DND-41 (cell line): ENCODE measurements at regions not wholly inside any gene's neighbourhood (a gene's known extent, or its start where the extent isn't known, plus 50 kb on each side); places are given as distances from the start of the nearest gene placed in this dataset.

Experiments used
- CTCF ChIP-seq: IDR thresholded peaks from 2 replicates; pipeline ENCODE4 v1.5.1; 2012; ENCODE audit warnings: borderline replicate concordance, low read length, moderate library complexity, mild to moderate bottlenecking; ENCODE audit not compliant: poor library complexity, severe bottlenecking; ENCODE audit errors: extremely low read depth
- EZH2 ChIP-seq: IDR thresholded peaks from 3 replicates; pipeline ENCODE4 v1.6.1; 2012; ENCODE audit warnings: borderline replicate concordance, low read depth, mild to moderate bottlenecking, moderate library complexity, low read length, inconsistent platforms; ENCODE audit not compliant: severe bottlenecking

DNA sequence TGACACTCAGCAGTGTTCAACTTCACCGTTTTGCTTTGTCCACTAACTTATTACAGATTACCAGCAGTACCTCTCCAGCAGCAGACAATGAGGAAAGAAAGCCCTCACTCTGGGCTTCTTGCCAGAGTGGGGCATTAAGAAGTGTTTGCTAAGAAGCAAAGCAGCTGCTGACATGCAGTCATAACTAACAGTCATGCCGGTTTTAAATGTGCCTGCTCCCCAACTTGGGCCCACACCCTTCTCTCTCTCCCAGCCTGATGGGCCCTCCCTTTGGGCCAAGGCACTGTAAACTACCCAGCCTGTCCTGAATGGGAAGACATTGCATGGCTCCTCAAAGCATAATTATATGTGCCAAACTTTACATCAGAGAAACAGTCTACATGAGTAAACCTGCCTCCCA is 54.6 kb upstream of the HHIP start:
- TF ChIP-seq CTCF = no peak
- no peak for TF ChIP-seq EZH2
